HG02938 (cell line): ENCODE measurements at regions not wholly inside any gene's neighbourhood (a gene's known extent, or its start where the extent isn't known, plus 50 kb on each side); places are given as distances from the start of the nearest gene placed in this dataset.

Experiments used
- ATAC-seq: cut with Tn5 transposase; IDR thresholded peaks from one replicate; pipeline ENCODE4 v1.9.1; 2021; ENCODE audit warnings: mild to moderate bottlenecking, moderate library complexity; ENCODE audit not compliant: unreplicated experiment

DNA sequence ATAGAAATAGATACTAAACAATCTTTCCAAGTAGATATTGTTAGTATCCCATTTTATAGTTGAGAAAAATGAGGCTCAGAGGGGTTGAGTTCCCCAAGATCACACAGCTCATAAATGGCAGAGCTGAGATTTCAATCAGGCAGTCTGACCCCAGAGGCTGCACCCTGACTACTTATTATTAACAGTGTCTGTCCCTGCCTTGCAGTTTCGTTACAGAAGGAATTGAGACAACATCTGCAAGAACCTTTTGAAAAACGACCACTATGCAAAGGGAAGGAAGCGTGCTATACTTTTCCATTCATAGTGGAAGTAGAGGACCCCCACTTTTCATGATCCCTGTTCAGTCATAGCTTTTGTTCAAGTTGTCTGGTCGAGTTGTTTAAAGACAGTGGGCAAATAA lies 53.2 kb upstream of the SEC11C start:
- ATAC-seq, result no peak

GRCh38 chr18:59087391-59087790 lies 52.3 kb upstream of the SEC11C start:
- ATAC-seq, result no peak
